ENCODE measurements at regions not wholly inside any gene's neighbourhood (a gene's known extent, or its start where the extent isn't known, plus 50 kb on each side); places are given as distances from the start of the nearest gene placed in this dataset.
A peak's percentile ranks its signal among the peaks of the same experiment; 100 is the strongest.

- Histone ChIP-seq H3K27me3 (no peaks in the 10 kb centered on the region), H3K36me3 (no peaks in the 10 kb centered on the region), H3K4me1 (no peaks in the 10 kb centered on the region), H3K4me3 (no peak overlapping the region), H3K9me3 (peaks cover 0 to 6% (median 0%) of the 10 kb centered on the region in 4 donors), H3K27ac (replicated peaks in 1 of 4) (no peak overlapping the region)
- no peak for DNase-seq (ENCODE audit: extremely low spot score)
- intact Hi-C loops (cut with DNase I): no loop called here
- 40% methylated on average over 4 of the region's 4 CpGs for WGBS
- no peak for TF ChIP-seq POLR2A (IDR thresholded peaks at IDR 0.05; ENCODE audit: low read depth)
- TF ChIP-seq EP300 (IDR thresholded peaks at IDR 0.05): no peak
- TF ChIP-seq POLR2AphosphoS5 (IDR thresholded peaks at IDR 0.05): no peak
- TF ChIP-seq CTCF (IDR thresholded peaks at IDR 0.05): no peak
These were observed 91.5 kb upstream of the THBS2 start for GRCh38 chr6:169345146-169345545.

- Histone ChIP-seq H3K27ac (replicated peaks in 1 of 4) (no peak overlapping the region), H3K36me3 (no peaks in the 10 kb centered on the region), H3K9me3 (peaks cover 0 to 6% (median 0%) of the 10 kb centered on the region in 4 donors), H3K4me1 (no peaks in the 10 kb centered on the region), H3K4me3 (no peak overlapping the region), H3K27me3 (no peaks in the 10 kb centered on the region)
- 77% methylated on average over 7 of the region's 7 CpGs for WGBS
- peak; percentile 87 for DNase-seq (ENCODE audit: extremely low spot score)
- intact Hi-C loops (cut with DNase I): no loop called here
- TF ChIP-seq POLR2A (IDR thresholded peaks at IDR 0.05; ENCODE audit: low read depth) (no peak), EP300 (IDR thresholded peaks at IDR 0.05) (no peak), POLR2AphosphoS5 (IDR thresholded peaks at IDR 0.05) (no peak), CTCF (IDR thresholded peaks at IDR 0.05) (no peak)
These were observed 91.1 kb upstream of the THBS2 start for GRCh38 chr6:169344750-169345065.

- Histone ChIP-seq H3K9me3 (peaks cover 0 to 6% (median 0%) of the 10 kb centered on the region in 4 donors), H3K4me3 (no peak overlapping the region), H3K27me3 (no peaks in the 10 kb centered on the region), H3K27ac (replicated peaks in 1 of 4) (no peak overlapping the region), H3K36me3 (no peaks in the 10 kb centered on the region), H3K4me1 (no peaks in the 10 kb centered on the region)
- WGBS: 82% methylated on average over 13 of the region's 13 CpGs
- TF ChIP-seq POLR2AphosphoS5 (IDR thresholded peaks at IDR 0.05): no peak
- no peak for TF ChIP-seq POLR2A (IDR thresholded peaks at IDR 0.05; ENCODE audit: low read depth)
- no peak for TF ChIP-seq CTCF (IDR thresholded peaks at IDR 0.05)
- TF ChIP-seq EP300 (IDR thresholded peaks at IDR 0.05): no peak
- intact Hi-C loops (cut with DNase I): no loop called here
- no peak for DNase-seq (ENCODE audit: extremely low spot score)
These were observed 90.5 kb upstream of the THBS2 start for GRCh38 chr6:169343886-169344749.

- Histone ChIP-seq H3K27me3 (no peaks in the 10 kb centered on the region), H3K9me3 (peaks cover 0 to 6% (median 0%) of the 10 kb centered on the region in 4 donors), H3K4me1 (no peaks in the 10 kb centered on the region), H3K27ac (replicated peaks in 1 of 4) (no peak overlapping the region), H3K36me3 (no peaks in the 10 kb centered on the region), H3K4me3 (no peak overlapping the region)
- TF ChIP-seq CTCF (IDR thresholded peaks at IDR 0.05): no peak
- no peak for TF ChIP-seq POLR2A (IDR thresholded peaks at IDR 0.05; ENCODE audit: low read depth)
- no peak for TF ChIP-seq POLR2AphosphoS5 (IDR thresholded peaks at IDR 0.05)
- no peak for TF ChIP-seq EP300 (IDR thresholded peaks at IDR 0.05)
- intact Hi-C loops (cut with DNase I): no loop called here
- no peak for DNase-seq (ENCODE audit: extremely low spot score)
- WGBS: 69% methylated on average over 3 of the region's 3 CpGs
These were observed 89.1 kb upstream of the THBS2 start for GRCh38 chr6:169342710-169343109.

All from esophagus muscularis mucosa (tissue), 4 donors.